ENCODE measurements at regions not wholly inside any gene's neighbourhood (a gene's known extent, or its start where the extent isn't known, plus 50 kb on each side); places are given as distances from the start of the nearest gene placed in this dataset.

DNA sequence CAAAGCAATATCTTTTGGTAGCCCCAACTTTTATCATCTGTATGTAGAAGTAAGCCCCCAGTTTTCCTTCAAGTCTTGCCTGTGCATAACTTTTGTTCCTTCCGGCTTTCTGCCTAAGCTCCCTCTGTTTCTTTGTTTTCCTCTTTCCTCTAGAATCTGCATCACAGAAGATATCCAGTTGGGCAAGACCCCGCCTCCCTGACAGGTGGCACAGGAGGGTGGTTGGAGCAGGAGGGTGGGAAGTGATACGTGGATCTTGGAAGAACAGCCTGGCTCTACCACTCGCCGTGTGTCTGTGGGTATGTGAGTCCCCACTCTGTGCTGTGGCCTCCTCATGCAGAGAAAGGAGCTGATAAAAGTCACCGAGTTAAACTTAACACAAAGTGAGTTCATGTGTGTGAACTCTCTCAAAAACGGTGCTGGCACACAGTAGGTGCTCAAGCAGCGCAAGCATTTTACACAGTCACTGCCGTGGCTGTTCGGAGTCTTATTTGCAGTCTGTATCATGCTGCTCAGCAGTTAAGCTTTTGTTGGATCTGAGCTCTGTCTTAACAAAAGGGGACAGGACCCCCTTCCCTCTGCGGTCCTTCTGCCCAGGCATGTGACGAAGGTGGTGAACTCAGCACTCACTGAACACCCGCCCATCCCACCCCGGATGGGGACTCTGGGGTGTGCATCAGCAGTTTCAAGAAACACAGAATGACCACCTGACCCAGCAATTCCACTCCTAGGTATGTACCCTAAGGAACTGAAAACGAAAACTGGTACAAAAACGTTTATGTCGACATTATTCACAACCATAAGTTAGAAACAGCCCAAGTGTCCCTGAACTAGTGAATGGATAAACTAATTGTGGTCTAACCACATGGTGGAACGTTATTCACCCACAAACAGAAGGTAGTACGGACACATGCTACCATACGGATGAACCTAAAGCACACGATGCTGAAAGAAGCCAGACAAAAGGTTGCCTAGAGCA is 249.1 kb downstream of the CTTN start:
- DNase-seq (ENCODE audit: low read depth, low spot score): no peak

DNA sequence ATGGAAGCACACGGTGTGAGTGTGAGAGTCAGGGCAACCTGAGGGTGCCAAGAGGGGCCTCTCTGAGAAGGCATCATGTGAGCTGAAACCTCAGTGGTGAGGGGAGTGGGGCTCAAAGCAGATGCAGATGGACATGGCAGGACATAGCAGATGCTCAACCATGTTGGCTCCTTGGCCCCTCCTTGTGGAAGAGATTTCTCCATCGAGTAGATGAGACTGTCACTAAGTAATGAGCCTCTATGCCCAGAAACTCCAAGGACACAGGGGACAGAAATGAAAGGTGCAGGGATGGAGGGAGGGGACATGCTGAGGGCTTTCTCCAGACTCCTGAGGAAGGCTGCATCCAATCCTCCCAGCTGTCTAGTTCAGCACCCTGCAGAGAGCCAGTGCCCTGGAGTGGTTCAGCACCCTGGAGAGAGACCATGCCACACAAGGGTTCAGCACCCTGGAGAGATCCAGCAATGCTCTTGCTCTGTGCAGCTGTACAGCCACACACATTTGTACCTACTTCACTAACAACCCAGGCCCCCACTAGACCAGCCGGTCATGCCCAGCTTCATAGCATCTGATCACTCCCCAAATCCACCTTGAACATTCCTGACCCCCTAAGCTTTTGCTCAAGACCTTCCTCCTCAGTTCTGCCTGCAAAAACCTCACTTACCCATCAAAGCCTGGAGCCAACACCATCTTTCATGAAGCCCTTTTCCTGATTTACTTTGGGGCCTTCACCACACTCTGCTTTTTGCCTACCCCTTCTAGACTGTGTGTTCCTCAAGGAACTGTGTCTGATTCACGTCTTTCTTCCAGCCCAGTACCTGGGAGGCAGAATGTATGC is 252.0 kb downstream of the CTTN start:
- no peak for DNase-seq (ENCODE audit: low read depth, low spot score)

- DNase-seq (ENCODE audit: low read depth, low spot score): no peak
Measured at GRCh38 chr11:70651031-70651430, 252.7 kb downstream of the CTTN start.

GRCh38 chr11:70654016-70654415 is 255.7 kb downstream of the CTTN start:
- DNase-seq (ENCODE audit: low read depth, low spot score): no peak

GRCh38 chr11:70655816-70656215 is 257.5 kb downstream of the CTTN start:
- DNase-seq (ENCODE audit: low read depth, low spot score): no peak

DNA sequence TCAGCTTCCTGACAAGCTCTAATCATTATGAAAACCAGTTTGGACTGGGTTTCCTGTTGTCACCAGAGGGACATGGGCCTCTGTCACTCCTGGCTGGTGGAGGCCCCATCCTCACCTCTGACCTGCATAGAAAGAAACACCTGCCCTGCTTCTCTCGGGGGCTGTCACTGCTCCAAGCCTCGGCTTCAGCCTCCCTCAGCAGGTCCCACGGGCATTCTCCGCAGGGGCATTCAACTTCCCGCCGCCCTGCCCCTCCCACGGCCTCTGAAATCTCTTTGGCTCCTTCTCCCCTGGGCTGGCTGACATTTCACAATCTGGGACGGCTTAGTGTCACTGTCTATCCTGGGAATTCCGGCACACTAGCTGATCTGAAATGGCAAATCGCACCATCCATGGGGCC is 257.9 kb downstream of the CTTN start:
- no peak for DNase-seq (ENCODE audit: low read depth, low spot score)

DNA sequence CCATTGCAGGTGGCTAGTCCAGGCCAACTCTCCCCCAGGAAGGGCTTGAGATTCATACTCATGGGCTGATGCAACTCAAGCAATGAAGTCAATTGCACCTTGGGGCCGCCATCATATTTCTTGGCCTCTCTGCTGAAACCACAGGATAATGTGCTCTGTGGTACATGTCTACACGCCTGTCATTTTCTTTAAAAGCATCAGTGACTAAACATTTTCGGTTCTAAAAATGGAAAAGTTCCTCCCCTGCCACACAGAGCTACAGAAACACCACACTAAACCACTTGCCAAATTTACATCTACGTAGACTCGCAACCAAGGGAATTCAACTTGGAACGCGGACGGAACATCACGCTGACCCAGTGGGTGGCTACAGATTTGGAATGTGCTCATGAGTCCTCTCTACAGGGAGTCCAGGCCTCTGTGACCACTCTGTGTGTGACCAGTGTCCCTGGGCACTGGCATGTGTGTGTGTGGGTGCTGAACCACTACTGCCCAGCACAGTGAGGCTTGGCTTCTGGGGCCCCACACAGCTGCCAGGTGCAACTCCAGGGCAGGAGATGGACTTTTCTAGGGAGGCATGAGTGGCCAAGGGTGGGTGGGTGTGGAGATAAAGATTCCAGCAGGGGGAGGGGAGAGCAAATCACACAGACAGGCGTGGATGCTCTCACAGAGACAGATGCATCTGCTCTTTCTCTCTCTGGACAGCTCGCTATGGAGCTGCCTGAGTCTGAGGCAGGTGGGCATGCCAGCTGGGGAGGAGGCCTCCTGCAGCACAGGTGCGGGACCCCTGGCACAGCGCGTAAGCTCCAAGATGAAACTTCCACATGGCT is 261.9 kb downstream of the CTTN start:
- DNase-seq (ENCODE audit: low read depth, low spot score): no peak

- DNase-seq (ENCODE audit: low read depth, low spot score): no peak
Measured at GRCh38 chr11:70660889-70661197, 262.5 kb downstream of the CTTN start.

DNA sequence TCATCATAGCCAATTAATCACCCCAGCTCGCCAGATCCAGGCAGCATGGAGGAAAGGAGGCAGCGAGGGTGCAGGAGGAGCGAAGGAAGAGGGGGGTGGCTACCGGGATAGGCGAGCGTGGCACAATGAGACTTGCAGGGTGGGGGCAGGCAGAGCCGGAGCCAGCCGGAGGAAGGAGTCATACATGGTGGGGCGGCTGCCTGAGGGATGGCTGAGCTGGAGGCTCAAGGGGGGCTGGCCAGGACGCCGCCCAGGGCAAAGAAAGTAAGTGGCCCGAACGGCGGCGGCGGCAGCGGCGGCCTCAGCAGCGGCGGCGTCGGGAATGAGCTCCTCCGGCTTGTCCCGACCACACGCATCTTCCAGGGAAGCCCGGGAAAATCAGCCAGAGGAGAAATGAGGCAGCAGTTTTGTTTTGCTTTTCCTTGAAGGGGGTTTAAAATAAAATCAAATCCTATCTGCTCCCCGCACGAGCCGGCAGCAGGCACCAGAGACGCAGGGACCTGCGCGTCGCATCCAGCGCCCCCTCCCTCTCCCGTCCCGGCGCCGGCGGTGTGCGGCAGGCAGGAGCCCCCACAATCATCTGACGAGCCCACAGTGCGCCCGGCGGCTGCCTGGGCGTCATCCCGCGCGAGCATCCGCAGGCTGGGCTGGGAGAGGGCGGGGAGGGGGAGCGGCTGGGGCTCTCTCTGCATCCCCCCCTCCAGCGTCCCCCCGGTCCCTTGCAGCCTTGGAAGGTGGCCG is 263.6 kb downstream of the CTTN start:
- no peak for DNase-seq (ENCODE audit: low read depth, low spot score)

- no peak for DNase-seq (ENCODE audit: low read depth, low spot score)
Measured at GRCh38 chr11:70662691-70663098, 264.4 kb downstream of the CTTN start.

- DNase-seq (ENCODE audit: low read depth, low spot score): no peak
Measured at GRCh38 chr11:70663815-70664214, 265.5 kb downstream of the CTTN start.

DNA sequence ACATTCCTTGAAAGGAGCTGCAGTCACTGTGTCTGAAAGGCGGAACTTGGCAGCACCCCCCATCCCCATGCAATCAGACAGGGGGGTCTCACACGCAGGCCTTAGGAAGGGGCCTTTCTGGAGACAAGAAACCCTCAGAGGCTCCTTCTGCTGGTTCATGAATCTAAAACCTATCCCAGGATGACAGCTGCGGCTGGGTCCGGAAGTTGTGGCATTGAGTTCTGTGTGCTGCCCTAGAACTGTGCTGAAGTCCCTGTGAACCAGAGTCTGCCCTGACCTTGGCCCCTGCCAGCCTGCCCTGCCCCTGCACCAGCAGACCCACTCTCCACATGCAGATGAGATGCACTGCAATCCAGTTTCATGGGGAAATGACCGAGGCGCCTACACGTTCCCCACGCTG is 268.0 kb downstream of the CTTN start:
- no peak for DNase-seq (ENCODE audit: low read depth, low spot score)

DNA sequence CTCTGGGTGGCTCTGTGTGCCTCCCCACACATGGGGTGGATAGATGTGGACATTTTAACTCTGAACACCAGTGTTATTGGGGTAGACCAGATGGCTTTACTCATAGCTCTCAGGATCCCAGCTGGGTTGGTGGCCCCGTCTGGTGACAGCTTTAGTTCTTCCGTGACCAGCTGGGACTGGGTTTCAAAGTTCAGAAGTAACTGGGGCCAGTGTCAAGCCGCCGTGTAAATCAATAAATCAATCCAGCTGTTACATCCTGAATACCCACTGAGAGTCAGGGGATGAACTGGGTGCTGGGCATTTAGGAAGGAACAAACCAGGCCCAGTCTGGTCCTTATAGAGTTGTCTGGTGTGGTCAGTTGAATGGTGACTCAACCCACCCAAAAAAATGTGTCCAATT is 269.4 kb downstream of the CTTN start:
- DNase-seq (ENCODE audit: low read depth, low spot score): no peak

GRCh38 chr11:70668204-70669202 is 270.2 kb downstream of the CTTN start:
- DNase-seq (ENCODE audit: low read depth, low spot score): no peak

GRCh38 chr11:70669281-70669680 is 271.0 kb downstream of the CTTN start:
- DNase-seq (ENCODE audit: low read depth, low spot score): no peak

- no peak for DNase-seq (ENCODE audit: low read depth, low spot score)
Measured at GRCh38 chr11:70669871-70670675, 271.7 kb downstream of the CTTN start.

DNA sequence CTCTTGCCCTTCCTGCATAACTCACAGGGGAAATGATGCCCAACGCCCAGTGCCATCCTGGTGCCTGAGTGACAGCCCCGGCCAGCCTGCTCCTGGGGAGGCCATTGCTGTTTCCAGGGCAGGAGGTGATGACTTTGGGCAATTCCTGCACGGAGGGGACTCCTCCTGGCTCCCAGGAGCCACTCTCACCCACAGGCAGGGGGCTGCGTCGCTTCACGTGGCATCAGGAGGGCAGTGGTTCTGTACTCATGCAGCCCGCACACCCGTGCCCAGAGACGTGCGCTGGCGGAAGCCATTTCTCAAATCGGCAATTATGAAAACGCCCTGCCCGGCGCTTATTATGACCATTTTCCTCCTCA is 272.3 kb downstream of the CTTN start:
- DNase-seq (ENCODE audit: low read depth, low spot score): no peak

- no peak for DNase-seq (ENCODE audit: low read depth, low spot score)
Measured at GRCh38 chr11:70671083-70671482, 272.8 kb downstream of the CTTN start.

DNA sequence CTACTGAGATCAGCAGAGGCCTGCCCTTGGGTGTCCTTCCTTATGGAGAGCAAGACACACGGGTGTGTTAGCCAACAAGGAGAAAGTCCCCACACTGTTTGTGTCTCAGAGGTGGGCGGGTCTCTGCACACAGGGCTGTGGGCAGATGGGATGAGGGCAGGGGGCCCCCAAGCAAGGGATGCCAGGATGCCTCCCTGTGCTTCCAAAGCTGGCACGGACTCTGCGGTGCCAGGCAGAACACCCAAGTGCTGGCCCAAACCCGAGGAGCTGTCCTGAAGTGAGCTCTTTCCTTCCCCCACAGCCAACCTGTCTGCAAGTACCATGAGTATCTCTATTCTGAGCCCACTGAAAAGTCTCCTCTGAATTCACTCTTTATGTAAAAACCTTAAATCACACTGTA is 273.3 kb downstream of the CTTN start:
- DNase-seq (ENCODE audit: low read depth, low spot score): no peak
